Uterus (tissue), 2 donors: ENCODE measurements at regions not wholly inside any gene's neighbourhood (a gene's known extent, or its start where the extent isn't known, plus 50 kb on each side); places are given as distances from the start of the nearest gene placed in this dataset.
"Not testable (repeated sequence)": the region's sequence is repeated elsewhere in the genome, so short reads cannot be mapped to it uniquely, and the experiment has no call there.

Experiments used
- CTCF ChIP-seq, 4 experiments: fragments of 200-600 bp in 2 of 4; fragments of 450-650 bp in 2 of 4; sonication (generic) in 2 of 4; IDR thresholded peaks; one replicate each; pipeline ENCODE4 v1.5.1; 2016 to 2019; ENCODE audit warnings: antibody characterized with exemption in 4 of 4, mild to moderate bottlenecking in 2 of 4, moderate library complexity in 1 of 4
- POLR2A ChIP-seq, 2 donors: fragments of 450-650 bp; IDR thresholded peaks; one replicate each; pipeline ENCODE4 v1.6.1; 2016; ENCODE audit warnings: antibody characterized with exemption in 2 of 2, mild to moderate bottlenecking in 1 of 2, moderate library complexity in 1 of 2

GRCh38 chr1:192500541-192500940 is 75.0 kb upstream of the RGS1 start:
- not testable (repeated sequence) for TF ChIP-seq CTCF, POLR2A (IDR thresholded peaks at IDR 0.05)
